HCT116 (cell line): ENCODE measurements at regions not wholly inside any gene's neighbourhood (a gene's known extent, or its start where the extent isn't known, plus 50 kb on each side); places are given as distances from the start of the nearest gene placed in this dataset.

Experiments
- CTCF ChIP-seq, 3 experiments: fragments of 200-600 bp in 1 of 3; sonication (generic) in 1 of 3; IDR thresholded peaks in 2 of 3; conservative IDR thresholded peaks in 1 of 3; 2 replicates each; pipeline ENCODE4 v1.5.1; 2012 to 2017; ENCODE audit warnings: low read depth in 2 of 3, low read length in 2 of 3, antibody characterized with exemption in 1 of 3, borderline replicate concordance in 1 of 3, control low read depth in 1 of 3, mild to moderate bottlenecking in 1 of 3, mixed read lengths in 1 of 3, mixed run types in 1 of 3, moderate library complexity in 1 of 3; ENCODE audit not compliant: insufficient read depth in 1 of 3
- EZH2 ChIP-seq: fragments of 200-600 bp; sonication (generic); IDR thresholded peaks from 2 replicates; pipeline ENCODE4 v1.6.1; 2017; ENCODE audit warnings: antibody characterized with exemption, mixed run types
- POLR2A ChIP-seq: IDR thresholded peaks from 2 replicates; pipeline ENCODE4 v1.7.0; 2011; ENCODE audit warnings: borderline replicate concordance; ENCODE audit not compliant: insufficient read depth, insufficient read length; ENCODE audit errors: extremely low read depth
- POLR2AphosphoS5 ChIP-seq: IDR thresholded peaks from 2 replicates; pipeline ENCODE4 v1.6.1; 2011; ENCODE audit warnings: mild to moderate bottlenecking, low read depth, low read length, moderate library complexity
- RAD21 ChIP-seq: IDR thresholded peaks from 2 replicates; pipeline ENCODE4 v1.6.1; 2012; ENCODE audit warnings: low read depth, mild to moderate bottlenecking
- REST ChIP-seq: IDR thresholded peaks from 2 replicates; pipeline ENCODE4 v1.6.1; 2012; ENCODE audit warnings: low read depth
- SP1 ChIP-seq: IDR thresholded peaks from 2 replicates; pipeline ENCODE4 v1.6.1; 2012; ENCODE audit warnings: low read depth
- SRF ChIP-seq: IDR thresholded peaks from 2 replicates; pipeline ENCODE4 v1.6.1; 2012; ENCODE audit warnings: low read depth
- YY1 ChIP-seq: IDR thresholded peaks from 2 replicates; pipeline ENCODE4 v1.6.1; 2011; ENCODE audit warnings: low read length, low read depth, moderate library complexity, mild to moderate bottlenecking; ENCODE audit not compliant: insufficient replicate concordance; ENCODE audit errors: extremely low read depth
- ZNF274 ChIP-seq: fragments of 200-500 bp; sonication (Bioruptor generic); IDR thresholded peaks from 2 replicates; pipeline ENCODE4 v1.6.1; 2014; ENCODE audit warnings: mild to moderate bottlenecking, low read depth, low read length, inconsistent platforms

- TF ChIP-seq CTCF (IDR thresholded peaks at IDR 0.05 in 2 of 3, conservative IDR thresholded peaks at IDR 0.05 in 1 of 3; ENCODE audit: borderline replicate concordance in 1 of 3, insufficient read depth in 1 of 3, low read depth in 2 of 3, low read length in 2 of 3) = no peak
- TF ChIP-seq REST = no peak
- no peak for TF ChIP-seq ZNF274
- no peak for TF ChIP-seq RAD21
- TF ChIP-seq POLR2A = no peak
- TF ChIP-seq SP1 = no peak
- no peak for TF ChIP-seq SRF
- TF ChIP-seq YY1 = no peak
- no peak for TF ChIP-seq POLR2AphosphoS5
- no peak for TF ChIP-seq EZH2
Measured at GRCh38 chr11:96817482-96818399, 427.9 kb downstream of the JRKL start.
